Kasumi-1 (cell line): ENCODE measurements at regions not wholly inside any gene's neighbourhood (a gene's known extent, or its start where the extent isn't known, plus 50 kb on each side); places are given as distances from the start of the nearest gene placed in this dataset.
"Not testable (repeated sequence)": the region's sequence is repeated elsewhere in the genome, so short reads cannot be mapped to it uniquely, and the experiment has no call there.

Source experiments
- DNase-seq, 2 experiments: peaks; one replicate each; lab custom pipeline; 2025; lab: John Stamatoyannopoulos, UW

DNA sequence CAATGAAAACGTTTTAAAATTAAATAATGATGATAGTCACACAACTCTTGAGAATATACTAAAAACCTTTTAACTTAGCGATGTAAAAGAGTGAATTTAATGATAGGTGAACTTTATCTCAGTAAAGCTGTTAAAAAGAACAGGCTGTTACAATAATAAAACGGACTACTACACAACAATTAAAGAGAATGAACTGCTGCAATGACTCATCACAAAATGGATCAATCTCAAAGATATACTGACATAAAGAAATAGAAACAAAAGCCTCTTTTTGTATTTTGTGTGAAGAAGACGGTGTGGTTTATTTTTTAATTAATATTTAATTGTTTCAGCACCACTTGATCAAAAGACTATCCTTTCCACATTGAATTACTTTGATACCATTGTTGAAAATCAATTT is 352.4 kb upstream of the GJE1 start:
- DNase-seq: no peak

- DNase-seq: no peak
Measured at GRCh38 chr6:141764388-141764787, 368.3 kb upstream of the GJE1 start.

DNA sequence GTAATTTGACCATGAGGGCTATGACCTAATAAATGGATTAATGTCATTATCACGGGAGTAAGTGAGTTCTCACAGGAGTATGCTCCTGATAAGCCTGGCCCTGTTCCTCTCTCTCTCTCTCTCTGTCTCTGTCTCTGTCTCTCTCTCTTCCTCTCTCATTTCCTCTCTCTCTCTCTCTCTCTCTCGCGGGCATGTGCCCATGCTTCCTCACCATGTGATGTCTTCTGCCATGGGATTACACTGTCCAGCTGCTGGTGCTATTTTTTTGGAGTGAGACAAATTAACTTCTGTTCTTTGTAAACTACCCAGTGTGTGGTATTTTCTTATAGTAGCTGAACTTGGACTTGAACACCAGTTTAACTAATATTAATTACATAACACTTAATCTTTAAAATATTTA is 374.3 kb upstream of the GJE1 start:
- no peak for DNase-seq

DNA sequence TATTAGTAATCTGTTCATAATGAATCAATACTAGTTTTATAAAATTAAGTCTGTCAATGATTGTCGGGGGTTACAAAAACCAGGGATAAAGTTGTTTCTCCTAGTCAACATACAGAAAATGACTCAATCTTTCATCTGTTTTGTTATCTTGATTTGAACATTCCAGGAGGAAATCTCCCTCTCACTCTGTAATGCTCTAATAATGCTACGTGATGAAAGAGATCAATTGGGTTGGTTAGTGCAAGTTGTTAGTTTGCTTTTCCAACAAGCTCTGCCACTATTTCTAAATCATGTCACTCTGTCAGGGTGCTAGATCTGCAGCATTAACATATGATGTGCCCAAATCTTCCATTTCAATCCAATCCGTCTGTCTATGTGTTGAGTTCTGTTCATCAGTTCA is 379.5 kb upstream of the GJE1 start:
- DNase-seq: no peak

- DNase-seq: no peak
Measured at GRCh38 chr6:141752677-141753076, 380.0 kb upstream of the GJE1 start.

GRCh38 chr6:141746324-141746723 is 386.4 kb upstream of the GJE1 start:
- DNase-seq: not testable (repeated sequence)

- DNase-seq: peak; percentile 21 to 38
Measured at GRCh38 chr6:141744971-141745370, 387.8 kb upstream of the GJE1 start.

DNA sequence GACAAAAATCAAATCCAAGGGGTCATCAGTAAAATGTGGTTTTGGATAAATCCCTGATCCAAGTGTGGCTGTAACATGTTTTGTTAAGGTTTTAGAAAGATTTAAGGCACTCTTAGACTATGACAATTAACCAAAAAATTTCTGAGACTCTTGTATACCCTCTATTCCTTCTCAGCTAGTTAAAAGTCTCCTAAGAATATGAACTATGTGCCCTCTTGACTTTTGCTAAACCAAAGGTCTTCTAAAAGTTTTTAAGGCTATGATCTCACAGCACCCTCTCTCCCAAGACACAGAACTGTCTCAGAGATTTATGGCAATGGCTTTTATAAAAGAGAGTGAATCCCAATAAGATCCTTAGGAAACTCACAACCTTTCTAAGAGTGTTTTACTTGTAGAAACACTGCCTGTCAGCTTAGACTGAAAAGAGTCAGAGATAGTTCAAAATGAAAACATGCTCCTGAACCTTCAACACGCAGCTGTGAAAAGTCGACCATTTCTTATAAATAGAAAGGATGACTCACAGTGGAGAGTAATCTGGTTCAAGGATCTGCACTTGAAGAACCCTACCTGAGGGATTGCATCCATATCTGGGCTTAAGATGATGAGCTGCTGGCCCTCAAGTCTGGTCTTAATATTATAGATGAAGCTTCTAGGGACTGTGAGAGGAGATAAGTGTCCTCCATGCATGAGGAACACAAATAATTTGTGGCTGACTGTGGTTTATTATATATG is 388.4 kb upstream of the GJE1 start:
- DNase-seq: no peak

DNA sequence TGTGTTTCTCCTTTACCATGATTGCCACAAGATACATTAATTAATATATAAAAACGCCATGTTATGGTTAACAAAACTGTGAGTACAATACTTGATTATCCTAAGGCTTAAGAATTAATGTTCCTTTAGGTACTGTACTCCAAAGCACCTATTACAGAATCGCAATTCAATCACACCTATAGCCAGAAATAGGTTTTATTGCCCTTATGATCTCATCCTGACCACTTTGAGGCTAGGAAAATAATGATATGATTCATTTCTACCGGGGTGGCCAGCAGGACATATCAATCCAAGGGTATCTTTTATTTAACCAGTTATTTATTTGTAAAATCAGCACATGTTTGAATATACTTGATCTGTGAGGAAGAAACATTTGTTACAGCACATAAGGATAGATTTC is 396.6 kb upstream of the GJE1 start:
- no peak for DNase-seq

- no peak for DNase-seq
Measured at GRCh38 chr6:141735126-141735525, 397.6 kb upstream of the GJE1 start.

GRCh38 chr6:141734071-141734840 is 398.5 kb upstream of the GJE1 start:
- DNase-seq: peak in 1 of 2 experiments; percentile 3

GRCh38 chr6:141729146-141729545 is 403.6 kb upstream of the GJE1 start:
- DNase-seq: no peak

DNA sequence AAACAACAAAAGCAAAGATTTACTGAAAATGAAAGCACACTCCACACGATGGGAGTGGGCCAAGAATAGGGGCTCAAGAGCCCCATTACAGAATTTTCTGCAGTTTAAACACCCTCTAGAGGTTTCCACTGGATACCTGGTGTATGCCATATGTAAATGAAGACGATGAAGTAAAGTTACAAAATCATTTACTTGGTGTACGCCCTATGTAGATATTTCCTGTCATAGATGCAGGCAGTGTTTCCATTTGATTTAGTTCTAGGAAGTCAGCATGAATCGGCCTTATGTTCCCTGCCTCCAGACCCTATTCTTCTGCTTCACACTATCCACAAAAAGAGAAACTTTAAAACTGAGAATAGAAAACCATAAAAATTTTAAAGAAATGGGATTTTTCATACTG is 404.4 kb upstream of the GJE1 start:
- no peak for DNase-seq

GRCh38 chr6:141726248-141726647 is 406.5 kb upstream of the GJE1 start:
- no peak for DNase-seq

DNA sequence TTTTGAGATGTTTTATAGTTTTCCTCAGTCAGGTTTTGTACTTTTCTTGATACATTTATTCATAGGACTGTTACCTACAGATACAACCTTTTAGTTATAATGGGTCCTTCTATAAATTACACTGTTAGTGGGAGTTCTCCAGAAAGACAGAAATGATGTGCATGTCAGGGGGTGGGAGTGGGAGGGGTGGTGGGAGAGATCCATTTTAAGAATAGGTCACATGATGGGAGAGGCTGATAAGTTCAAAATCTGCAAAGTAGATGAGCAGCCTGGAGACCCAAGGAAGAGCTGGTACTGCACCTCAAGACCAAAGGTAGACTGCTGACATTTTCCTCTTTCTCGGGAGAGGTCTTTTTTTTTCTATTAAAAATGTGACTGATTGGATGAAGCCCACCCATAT is 408.0 kb upstream of the GJE1 start:
- DNase-seq: no peak

GRCh38 chr6:141719476-141719875 is 413.2 kb upstream of the GJE1 start:
- DNase-seq: no peak

DNA sequence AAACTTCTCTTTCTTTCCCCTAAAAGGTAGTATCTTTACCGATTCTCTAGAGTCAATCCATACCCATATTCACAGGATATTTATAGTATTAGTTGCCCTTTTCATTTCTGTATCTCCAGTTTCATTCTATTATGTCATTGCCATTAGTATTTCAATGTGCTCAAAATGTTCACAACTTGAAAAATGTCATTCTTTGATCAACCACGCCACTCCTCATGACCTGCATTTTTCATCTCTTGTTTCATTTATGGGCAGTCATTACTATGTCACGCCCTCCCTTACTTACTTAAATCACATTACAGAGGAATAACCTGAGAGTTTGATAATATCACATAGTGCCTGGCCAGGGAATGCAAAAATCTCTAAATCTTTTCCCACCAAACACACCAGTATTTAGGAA is 427.3 kb upstream of the GJE1 start:
- no peak for DNase-seq

- no peak for DNase-seq
Measured at GRCh38 chr6:141704151-141704550, 428.6 kb upstream of the GJE1 start.

- no peak for DNase-seq
Measured at GRCh38 chr6:141701732-141702131, 431.0 kb upstream of the GJE1 start.

- DNase-seq: no peak
Measured at GRCh38 chr6:141700819-141701218, 431.9 kb upstream of the GJE1 start.

- DNase-seq: no peak
Measured at GRCh38 chr6:141688916-141689315, 443.8 kb upstream of the GJE1 start.

DNA sequence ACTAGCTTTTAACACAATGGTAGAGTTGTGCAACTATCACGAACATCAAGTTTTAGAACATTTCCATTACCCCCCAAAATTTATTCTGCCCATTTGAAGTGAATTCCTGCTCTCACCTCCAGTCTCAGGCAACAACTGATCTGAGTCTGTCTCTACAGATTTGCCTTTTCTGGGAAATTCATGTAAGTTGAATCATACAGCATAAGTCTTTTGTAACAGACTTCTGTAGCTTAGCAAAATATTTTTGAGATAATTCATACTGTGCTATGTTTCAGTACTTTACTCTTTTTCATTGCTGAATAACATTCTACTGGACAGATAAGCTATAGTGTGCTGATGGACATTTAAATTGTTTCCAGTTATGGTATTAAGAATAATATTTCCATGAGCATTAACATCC is 447.3 kb upstream of the GJE1 start:
- DNase-seq: no peak

GRCh38 chr6:141682391-141682790 is 450.3 kb upstream of the GJE1 start:
- no peak for DNase-seq
